ENCODE measurements at regions not wholly inside any gene's neighbourhood (a gene's known extent, or its start where the extent isn't known, plus 50 kb on each side); places are given as distances from the start of the nearest gene placed in this dataset.

- CTCF ChIA-PET, result interaction anchor here (0.7 to 1.6 kb wide), 5 partner anchors 9 to 1710 kb away, joined by 3 to 5 read pairs (median 4); no protein-coding TSS in a partner anchor
Measured at GRCh38 chr16:55257966-55258613, 65.9 kb upstream of the IRX6 start.

GRCh38 chr16:55261301-55261700 is 62.7 kb upstream of the IRX6 start:
- TF ChIP-seq CTCF (IDR thresholded peaks at IDR 0.05; ENCODE audit: insufficient read depth, low read depth, low read length), result no peak
- ChIA-PET CTCF (no interaction called here), POLR2A (no interaction called here)
- no peak for DNase-seq (ENCODE audit: low read depth)
- H3K27me3 ChIP-seq (ENCODE audit: control insufficient read depth, insufficient read depth, low read length), result no peaks in the 10 kb centered on the region
- H3K36me3 ChIP-seq (ENCODE audit: control insufficient read depth, insufficient read depth, low read length), result no peaks in the 10 kb centered on the region
- H3K4me3 ChIP-seq (ENCODE audit: low read depth, low read length), result no peak overlapping the region

More at GRCh38 chr16:55257966-55258613, 65.9 kb upstream of the IRX6 start:
- TF ChIP-seq CTCF (IDR thresholded peaks at IDR 0.05; ENCODE audit: insufficient read depth, low read depth, low read length), result peak; percentile 64
- no peaks in the 10 kb centered on the region for H3K27me3 ChIP-seq (ENCODE audit: control insufficient read depth, insufficient read depth, low read length)
- H3K4me3 ChIP-seq (ENCODE audit: low read depth, low read length), result no peak overlapping the region
- DNase-seq (ENCODE audit: low read depth), result no peak
- H3K36me3 ChIP-seq (ENCODE audit: control insufficient read depth, insufficient read depth, low read length), result no peaks in the 10 kb centered on the region
- POLR2A ChIA-PET, result no interaction called here

- no peaks in the 10 kb centered on the region for H3K27me3 ChIP-seq (ENCODE audit: control insufficient read depth, insufficient read depth, low read length)
- DNase-seq (ENCODE audit: low read depth), result no peak
- TF ChIP-seq CTCF (IDR thresholded peaks at IDR 0.05; ENCODE audit: insufficient read depth, low read depth, low read length), result no peak
- ChIA-PET POLR2A (no interaction called here), CTCF (interaction anchor here (0.8 kb wide), 1 partner anchor 1489 kb away, joined by 3 read pairs; no protein-coding TSS in a partner anchor)
- no peaks in the 10 kb centered on the region for H3K36me3 ChIP-seq (ENCODE audit: control insufficient read depth, insufficient read depth, low read length)
- H3K4me3 ChIP-seq (ENCODE audit: low read depth, low read length), result no peak overlapping the region
Measured at GRCh38 chr16:55263271-55264250, 60.4 kb upstream of the IRX6 start.

- DNase-seq (ENCODE audit: low read depth), result no peak
- Histone ChIP-seq H3K36me3 (ENCODE audit: control insufficient read depth, insufficient read depth, low read length) (no peaks in the 10 kb centered on the region), H3K27me3 (ENCODE audit: control insufficient read depth, insufficient read depth, low read length) (no peaks in the 10 kb centered on the region), H3K4me3 (ENCODE audit: low read depth, low read length) (no peak overlapping the region)
- TF ChIP-seq CTCF (IDR thresholded peaks at IDR 0.05; ENCODE audit: insufficient read depth, low read depth, low read length), result no peak
- ChIA-PET POLR2A (no interaction called here), CTCF (no interaction called here)
Measured at GRCh38 chr16:55264949-55265348, 59.1 kb upstream of the IRX6 start.

GRCh38 chr16:55265926-55266325 is 58.1 kb upstream of the IRX6 start:
- TF ChIP-seq CTCF (IDR thresholded peaks at IDR 0.05; ENCODE audit: insufficient read depth, low read depth, low read length), result no peak
- ChIA-PET CTCF (interaction anchor here (1.8 kb wide), 1 partner anchor 9 kb away, joined by 5 read pairs; no protein-coding TSS in a partner anchor), POLR2A (no interaction called here)
- Histone ChIP-seq H3K36me3 (ENCODE audit: control insufficient read depth, insufficient read depth, low read length) (no peaks in the 10 kb centered on the region), H3K4me3 (ENCODE audit: low read depth, low read length) (no peak overlapping the region), H3K27me3 (ENCODE audit: control insufficient read depth, insufficient read depth, low read length) (no peaks in the 10 kb centered on the region)
- no peak for DNase-seq (ENCODE audit: low read depth)

Measured in BJ (cell line).